T-helper 1 cell treated with Interleukin-12 subunit alpha and Interleukin-12 subunit beta and Interleukin-4 antibody, amounts not matched to agents 30 μg/mL and 1 μg/mL, for 36 hours (primary cell): ENCODE measurements at regions not wholly inside any gene's neighbourhood (a gene's known extent, or its start where the extent isn't known, plus 50 kb on each side); places are given as distances from the start of the nearest gene placed in this dataset.

Source experiments
- H3K27ac Mint-ChIP-seq: one replicate; pipeline ENCODE4 v1.8.0; 2021; ENCODE audit warnings: mild to moderate bottlenecking, mixed read lengths
- H3K27me3 Mint-ChIP-seq: one replicate; pipeline ENCODE4 v1.8.0; 2021; ENCODE audit warnings: low read depth, mixed read lengths
- H3K36me3 Mint-ChIP-seq: one replicate; pipeline ENCODE4 v1.8.0; 2021; ENCODE audit warnings: low read depth, mixed read lengths
- H3K4me1 Mint-ChIP-seq: one replicate; pipeline ENCODE4 v1.8.0; 2021; ENCODE audit warnings: low read depth, mixed read lengths
- H3K4me3 Mint-ChIP-seq: one replicate; pipeline ENCODE4 v1.8.0; 2021; ENCODE audit warnings: mild to moderate bottlenecking, moderate library complexity, mixed read lengths
- H3K9me3 Mint-ChIP-seq: one replicate; pipeline ENCODE4 v1.8.0; 2021; ENCODE audit warnings: mixed read lengths

- Mint-ChIP-seq H3K27me3 (no peaks in the 10 kb centered on the region), H3K4me3 (no peak overlapping the region), H3K27ac (no peak overlapping the region), H3K36me3 (no peaks in the 10 kb centered on the region), H3K9me3 (no peaks in the 10 kb centered on the region), H3K4me1 (no peaks in the 10 kb centered on the region)
These were observed 1066.9 kb upstream of the TENM3 start for GRCh38 chr4:181176306-181176705.

- no peak overlapping the region for H3K4me3 Mint-ChIP-seq
- peaks cover 5% of the 10 kb centered on the region for H3K9me3 Mint-ChIP-seq
- H3K27ac Mint-ChIP-seq = no peak overlapping the region
- no peaks in the 10 kb centered on the region for H3K4me1 Mint-ChIP-seq
- no peaks in the 10 kb centered on the region for H3K27me3 Mint-ChIP-seq
- H3K36me3 Mint-ChIP-seq = no peaks in the 10 kb centered on the region
These were observed 1061.9 kb upstream of the TENM3 start for GRCh38 chr4:181181331-181181730.

GRCh38 chr4:181189751-181190150 lies 1053.5 kb upstream of the TENM3 start:
- Mint-ChIP-seq H3K4me1 (no peaks in the 10 kb centered on the region), H3K4me3 (no peak overlapping the region), H3K36me3 (no peaks in the 10 kb centered on the region), H3K27me3 (no peaks in the 10 kb centered on the region), H3K9me3 (no peaks in the 10 kb centered on the region), H3K27ac (no peak overlapping the region)

- Mint-ChIP-seq H3K27me3 (no peaks in the 10 kb centered on the region), H3K9me3 (no peaks in the 10 kb centered on the region), H3K4me1 (no peaks in the 10 kb centered on the region), H3K4me3 (no peak overlapping the region), H3K36me3 (no peaks in the 10 kb centered on the region), H3K27ac (no peak overlapping the region)
These were observed 1049.9 kb upstream of the TENM3 start for GRCh38 chr4:181193131-181193930.

GRCh38 chr4:181194096-181194495 lies 1049.1 kb upstream of the TENM3 start:
- Mint-ChIP-seq H3K9me3 (no peaks in the 10 kb centered on the region), H3K4me3 (no peak overlapping the region), H3K27me3 (no peaks in the 10 kb centered on the region), H3K4me1 (no peaks in the 10 kb centered on the region), H3K27ac (no peak overlapping the region), H3K36me3 (no peaks in the 10 kb centered on the region)

GRCh38 chr4:181200076-181200475 lies 1043.1 kb upstream of the TENM3 start:
- H3K27ac Mint-ChIP-seq = no peak overlapping the region
- no peak overlapping the region for H3K4me3 Mint-ChIP-seq
- no peaks in the 10 kb centered on the region for H3K4me1 Mint-ChIP-seq
- H3K9me3 Mint-ChIP-seq = peaks cover 4% of the 10 kb centered on the region
- no peaks in the 10 kb centered on the region for H3K36me3 Mint-ChIP-seq
- H3K27me3 Mint-ChIP-seq = no peaks in the 10 kb centered on the region

GRCh38 chr4:181202240-181202639 lies 1041.0 kb upstream of the TENM3 start:
- H3K27ac Mint-ChIP-seq = no peak overlapping the region
- no peaks in the 10 kb centered on the region for H3K27me3 Mint-ChIP-seq
- H3K36me3 Mint-ChIP-seq = no peaks in the 10 kb centered on the region
- H3K4me1 Mint-ChIP-seq = no peaks in the 10 kb centered on the region
- H3K9me3 Mint-ChIP-seq = peaks cover 4% of the 10 kb centered on the region
- H3K4me3 Mint-ChIP-seq = no peak overlapping the region

- Mint-ChIP-seq H3K27me3 (no peaks in the 10 kb centered on the region), H3K27ac (no peak overlapping the region), H3K9me3 (peaks cover 4% of the 10 kb centered on the region)
These were observed 1039.1 kb upstream of the TENM3 start for GRCh38 chr4:181204109-181204508.

GRCh38 chr4:181213551-181213950 lies 1029.7 kb upstream of the TENM3 start:
- no peak overlapping the region for H3K27ac Mint-ChIP-seq
- H3K36me3 Mint-ChIP-seq = no peaks in the 10 kb centered on the region
- no peaks in the 10 kb centered on the region for H3K27me3 Mint-ChIP-seq
- no peaks in the 10 kb centered on the region for H3K4me1 Mint-ChIP-seq
- no peaks in the 10 kb centered on the region for H3K9me3 Mint-ChIP-seq
- no peak overlapping the region for H3K4me3 Mint-ChIP-seq

More at GRCh38 chr4:181204109-181204508, 1039.1 kb upstream of the TENM3 start:
- Mint-ChIP-seq H3K4me1 (no peaks in the 10 kb centered on the region), H3K36me3 (no peaks in the 10 kb centered on the region), H3K4me3 (no peak overlapping the region)

GRCh38 chr4:181216501-181216900 lies 1026.7 kb upstream of the TENM3 start:
- Mint-ChIP-seq H3K4me1 (no peaks in the 10 kb centered on the region), H3K27ac (no peak overlapping the region), H3K4me3 (no peak overlapping the region), H3K27me3 (no peaks in the 10 kb centered on the region), H3K9me3 (no peaks in the 10 kb centered on the region), H3K36me3 (no peaks in the 10 kb centered on the region)

- H3K27me3 Mint-ChIP-seq = no peaks in the 10 kb centered on the region
- H3K27ac Mint-ChIP-seq = no peak overlapping the region
- H3K36me3 Mint-ChIP-seq = no peaks in the 10 kb centered on the region
- H3K4me1 Mint-ChIP-seq = no peaks in the 10 kb centered on the region
- no peak overlapping the region for H3K4me3 Mint-ChIP-seq
- no peaks in the 10 kb centered on the region for H3K9me3 Mint-ChIP-seq
These were observed 1023.3 kb upstream of the TENM3 start for GRCh38 chr4:181219783-181220416.

GRCh38 chr4:181224852-181225251 lies 1018.4 kb upstream of the TENM3 start:
- no peaks in the 10 kb centered on the region for H3K27me3 Mint-ChIP-seq
- no peaks in the 10 kb centered on the region for H3K4me1 Mint-ChIP-seq
- H3K27ac Mint-ChIP-seq = no peak overlapping the region
- no peaks in the 10 kb centered on the region for H3K9me3 Mint-ChIP-seq
- H3K36me3 Mint-ChIP-seq = no peaks in the 10 kb centered on the region
- H3K4me3 Mint-ChIP-seq = no peak overlapping the region

GRCh38 chr4:181225616-181226261 lies 1017.5 kb upstream of the TENM3 start:
- Mint-ChIP-seq H3K27ac (no peak overlapping the region), H3K36me3 (no peaks in the 10 kb centered on the region), H3K9me3 (no peaks in the 10 kb centered on the region), H3K4me3 (no peak overlapping the region), H3K4me1 (no peaks in the 10 kb centered on the region), H3K27me3 (no peaks in the 10 kb centered on the region)

- H3K27me3 Mint-ChIP-seq = no peaks in the 10 kb centered on the region
- no peaks in the 10 kb centered on the region for H3K4me1 Mint-ChIP-seq
- no peak overlapping the region for H3K27ac Mint-ChIP-seq
- no peak overlapping the region for H3K4me3 Mint-ChIP-seq
- no peaks in the 10 kb centered on the region for H3K36me3 Mint-ChIP-seq
- H3K9me3 Mint-ChIP-seq = no peaks in the 10 kb centered on the region
These were observed 1008.1 kb upstream of the TENM3 start for GRCh38 chr4:181234951-181235680.
